HG03066 (cell line): ENCODE measurements at regions not wholly inside any gene's neighbourhood (a gene's known extent, or its start where the extent isn't known, plus 50 kb on each side); places are given as distances from the start of the nearest gene placed in this dataset.
"Not testable (repeated sequence)": the region's sequence is repeated elsewhere in the genome, so short reads cannot be mapped to it uniquely, and the experiment has no call there.

Experiments used
- ATAC-seq: cut with Tn5 transposase; IDR thresholded peaks from one replicate; pipeline ENCODE4 v1.9.1; 2021; ENCODE audit warnings: low read depth; ENCODE audit not compliant: unreplicated experiment

DNA sequence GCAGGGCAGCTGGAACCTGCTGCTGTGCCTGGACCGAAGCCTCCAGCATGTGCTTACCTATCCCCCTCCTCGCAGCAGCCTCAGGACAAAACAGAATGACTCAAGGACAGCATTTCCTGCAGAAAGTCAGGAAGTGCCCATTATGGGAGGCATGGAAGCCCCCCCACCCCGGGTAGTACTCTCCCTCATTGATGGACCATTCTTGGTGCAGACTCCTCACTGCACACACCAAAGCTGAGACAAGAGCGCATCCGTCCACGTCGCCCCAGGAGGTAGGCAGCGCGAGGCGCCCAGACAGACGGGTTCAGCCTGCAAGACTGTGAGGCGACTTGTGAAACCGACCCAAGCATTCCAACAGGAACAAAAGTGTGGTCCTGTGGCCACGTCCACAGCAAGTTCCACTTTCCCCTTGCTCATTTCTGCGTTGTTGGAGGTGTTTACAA lies 243.9 kb upstream of the ATXN7L3B start:
- no peak for ATAC-seq

- ATAC-seq: no peak
Measured at GRCh38 chr12:74317078-74317601, 220.5 kb upstream of the ATXN7L3B start.

- no peak for ATAC-seq
Measured at GRCh38 chr12:74317741-74318140, 219.9 kb upstream of the ATXN7L3B start.

DNA sequence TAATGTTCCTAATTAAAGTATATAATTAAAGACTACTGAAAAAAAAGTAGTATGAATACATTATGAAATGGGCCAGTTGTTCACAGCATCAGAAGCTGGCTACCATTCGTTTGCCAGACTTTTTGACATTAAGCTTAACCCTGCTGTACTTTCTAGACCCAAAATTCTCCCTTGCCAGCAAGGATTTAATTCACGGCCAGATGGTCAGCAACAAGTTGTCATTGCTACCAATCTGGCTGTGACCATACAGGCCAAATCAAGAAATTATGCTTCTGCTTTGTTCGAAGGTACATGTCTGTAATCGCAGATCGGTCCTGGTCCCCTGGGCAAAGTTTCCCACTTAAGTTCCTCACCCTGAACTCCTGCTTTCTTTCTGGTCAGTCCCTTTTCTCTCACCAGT lies 217.7 kb upstream of the ATXN7L3B start:
- ATAC-seq: no peak

GRCh38 chr12:74321381-74321780 lies 216.3 kb upstream of the ATXN7L3B start:
- ATAC-seq: no peak

GRCh38 chr12:74322792-74323191 lies 214.8 kb upstream of the ATXN7L3B start:
- ATAC-seq: no peak

- ATAC-seq: no peak
Measured at GRCh38 chr12:74328623-74329022, 209.0 kb upstream of the ATXN7L3B start.

GRCh38 chr12:74334780-74335179 lies 202.9 kb upstream of the ATXN7L3B start:
- ATAC-seq: no peak

DNA sequence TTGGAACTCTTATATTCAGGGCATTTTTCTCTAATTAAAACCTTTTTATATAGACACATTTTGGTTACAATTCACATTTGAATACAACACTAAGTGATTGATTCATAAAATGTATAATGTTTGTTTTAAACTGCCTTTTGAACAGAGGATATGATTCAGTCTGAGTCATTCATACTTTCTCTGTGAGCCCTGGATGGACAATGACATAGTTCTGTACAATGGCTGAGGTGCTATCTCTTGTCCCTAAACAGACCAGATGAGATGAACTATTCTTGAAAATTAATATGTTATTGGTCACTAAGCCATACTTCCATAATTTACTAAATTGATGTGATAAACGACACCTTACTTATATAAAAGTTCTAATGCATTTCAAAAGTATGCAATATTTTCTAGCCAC lies 199.7 kb upstream of the ATXN7L3B start:
- no peak for ATAC-seq

GRCh38 chr12:74339211-74339610 lies 198.4 kb upstream of the ATXN7L3B start:
- no peak for ATAC-seq

DNA sequence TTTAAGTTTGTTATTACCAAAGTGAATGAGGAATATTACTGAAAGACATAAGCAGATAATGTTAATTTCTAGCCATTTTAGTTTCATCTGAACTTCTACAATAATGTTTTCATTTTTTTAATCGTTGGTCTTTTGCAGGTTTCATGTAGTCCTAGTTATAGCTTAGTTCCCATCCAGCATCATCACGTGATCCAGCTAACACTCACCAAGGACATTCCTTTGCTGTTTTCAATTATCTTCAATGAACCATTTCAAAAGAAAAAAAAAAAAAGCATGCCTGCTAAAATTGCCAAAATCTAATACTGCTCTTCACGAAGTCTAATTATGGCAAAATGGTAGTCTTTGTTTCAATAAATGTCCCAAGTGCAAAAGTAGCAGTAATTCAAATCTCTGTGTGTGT lies 187.7 kb upstream of the ATXN7L3B start:
- ATAC-seq: no peak

DNA sequence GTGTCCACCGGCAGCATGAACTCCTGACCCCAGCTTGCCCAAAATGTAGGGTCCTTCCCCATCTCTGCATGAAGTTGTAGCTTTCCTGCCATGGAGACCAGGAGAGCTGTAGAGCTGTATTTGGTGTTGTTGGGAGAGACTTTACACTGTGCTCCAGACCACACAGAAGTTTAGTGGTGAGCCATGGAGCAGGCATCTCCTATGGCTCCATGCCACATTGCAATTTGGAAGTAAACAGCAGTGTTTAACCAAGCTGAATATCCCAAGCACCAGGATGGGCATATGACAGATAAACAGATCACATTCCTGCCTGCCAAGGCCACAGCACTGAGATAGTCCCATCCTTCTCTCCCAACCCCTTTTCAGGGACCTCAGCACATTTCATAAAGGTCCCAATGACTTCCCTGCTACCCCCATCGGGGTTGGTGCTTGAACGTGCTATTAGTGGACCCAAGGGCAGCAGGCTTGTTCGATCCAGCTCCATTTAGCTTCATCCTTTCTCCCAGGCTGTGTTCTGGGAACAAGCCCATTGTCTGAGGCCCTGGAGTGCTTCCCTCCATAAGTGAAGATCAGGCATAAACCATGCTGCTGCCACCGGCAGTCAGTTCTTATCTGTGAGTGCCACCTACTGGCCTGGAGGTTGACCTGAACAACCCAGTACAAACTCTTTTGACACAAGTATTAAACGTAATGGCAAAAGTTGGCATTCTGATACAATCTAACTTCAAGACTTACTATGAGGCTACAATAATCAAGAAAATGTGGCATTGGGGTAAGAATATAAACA lies 172.3 kb upstream of the ATXN7L3B start:
- peak; percentile 84 for ATAC-seq

GRCh38 chr12:74370608-74371216 lies 166.9 kb upstream of the ATXN7L3B start:
- ATAC-seq: no peak

DNA sequence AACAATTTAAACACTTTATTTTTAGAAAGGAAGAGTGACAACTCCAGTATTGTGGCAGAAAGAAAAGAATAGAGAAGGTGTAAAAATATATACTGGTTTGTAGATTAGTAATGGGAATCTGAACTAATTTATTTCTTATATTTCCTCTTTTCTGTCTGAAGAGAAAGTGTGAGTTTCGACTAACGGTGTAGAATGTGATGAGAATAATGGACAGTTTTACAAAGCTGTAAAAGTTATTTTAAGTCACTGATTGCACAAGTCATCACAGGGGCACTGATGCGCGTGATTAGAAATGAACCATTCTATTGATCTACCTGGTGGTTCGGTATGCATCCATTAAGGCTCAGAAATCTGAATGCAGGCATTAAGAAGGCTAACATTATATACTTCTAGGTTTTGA lies 158.5 kb upstream of the ATXN7L3B start:
- ATAC-seq: no peak

- no peak for ATAC-seq
Measured at GRCh38 chr12:74381958-74382357, 155.7 kb upstream of the ATXN7L3B start.

DNA sequence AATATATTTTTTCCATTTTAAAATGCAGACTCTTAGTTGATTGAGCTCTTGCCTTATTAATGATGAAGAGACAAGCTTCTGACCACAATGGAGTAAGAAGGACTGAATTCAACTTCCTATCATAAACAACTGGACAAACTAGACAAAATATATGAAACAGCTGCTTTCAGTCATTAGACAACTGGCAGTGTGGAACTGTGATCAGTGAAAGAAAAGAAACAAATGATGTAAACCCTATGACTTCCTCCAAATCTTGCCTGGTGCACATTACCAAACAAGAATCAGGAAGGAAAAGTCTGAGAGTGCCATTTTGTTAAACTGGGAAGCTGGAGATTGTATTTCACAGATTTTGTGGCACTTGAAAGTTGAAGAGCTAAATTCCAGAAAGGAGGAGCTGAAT lies 154.7 kb upstream of the ATXN7L3B start:
- no peak for ATAC-seq

GRCh38 chr12:74391283-74391682 lies 146.4 kb upstream of the ATXN7L3B start:
- no peak for ATAC-seq

- no peak for ATAC-seq
Measured at GRCh38 chr12:74393272-74393671, 144.4 kb upstream of the ATXN7L3B start.

GRCh38 chr12:74394647-74395046 lies 143.0 kb upstream of the ATXN7L3B start:
- no peak for ATAC-seq

DNA sequence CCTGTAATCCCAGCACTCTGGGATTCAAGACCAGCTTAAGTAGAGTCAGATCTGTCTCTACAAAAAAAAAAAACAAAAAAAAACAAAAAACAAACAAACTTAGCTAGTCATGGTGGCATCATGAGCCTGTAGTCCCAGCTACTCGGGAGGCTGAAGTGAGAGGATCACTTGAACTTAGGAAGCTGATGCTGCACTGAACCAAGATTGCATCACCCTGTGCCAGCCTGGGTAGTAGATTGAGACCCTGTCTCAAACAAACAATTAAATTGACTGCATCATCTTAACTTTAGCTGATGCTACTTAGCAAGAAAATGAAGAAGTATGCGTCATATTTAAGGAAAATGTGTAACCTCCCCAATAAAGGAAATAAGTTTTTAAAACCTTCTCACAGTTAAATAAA lies 136.6 kb upstream of the ATXN7L3B start:
- no peak for ATAC-seq

GRCh38 chr12:74401966-74402365 lies 135.7 kb upstream of the ATXN7L3B start:
- ATAC-seq: no peak

DNA sequence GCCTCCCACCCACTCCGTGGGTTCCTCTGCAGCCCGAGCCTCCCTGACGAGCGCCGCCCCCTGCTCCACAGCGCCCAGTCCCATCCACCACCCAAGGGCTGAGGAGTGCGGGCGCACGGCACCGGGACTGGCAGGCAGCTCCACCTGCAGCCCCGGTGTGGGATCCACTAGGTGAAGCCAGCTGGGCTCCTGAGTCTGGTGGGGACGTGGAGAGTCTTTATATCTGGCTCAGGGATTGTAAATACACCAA lies 134.5 kb upstream of the ATXN7L3B start:
- not testable (repeated sequence) for ATAC-seq
